ENCODE measurements at regions not wholly inside any gene's neighbourhood (a gene's known extent, or its start where the extent isn't known, plus 50 kb on each side); places are given as distances from the start of the nearest gene placed in this dataset.
"Not testable (repeated sequence)": the region's sequence is repeated elsewhere in the genome, so short reads cannot be mapped to it uniquely, and the experiment has no call there.

GRCh38 chr1:78263459-78263858, 217.7 kb downstream of the GIPC2 start:
- Mint-ChIP-seq H3K27me3 (no peaks in the 10 kb centered on the region), H3K27ac (no peak overlapping the region), H3K9me3 (peaks cover 8% of the 10 kb centered on the region), H3K4me3 (no peak overlapping the region), H3K36me3 (ENCODE audit: low read depth) (no peaks in the 10 kb centered on the region), H3K4me1 (no peaks in the 10 kb centered on the region)
- DNase-seq, result no peak
- intact Hi-C loops (cut with micrococcal nuclease), result no loop called here
- ChIA-PET POLR2A (no interaction called here), CTCF (no interaction called here)
- no peak for ATAC-seq (ENCODE audit: low read depth)
- no peak for TF ChIP-seq CTCF (IDR thresholded peaks at IDR 0.05)

DNA sequence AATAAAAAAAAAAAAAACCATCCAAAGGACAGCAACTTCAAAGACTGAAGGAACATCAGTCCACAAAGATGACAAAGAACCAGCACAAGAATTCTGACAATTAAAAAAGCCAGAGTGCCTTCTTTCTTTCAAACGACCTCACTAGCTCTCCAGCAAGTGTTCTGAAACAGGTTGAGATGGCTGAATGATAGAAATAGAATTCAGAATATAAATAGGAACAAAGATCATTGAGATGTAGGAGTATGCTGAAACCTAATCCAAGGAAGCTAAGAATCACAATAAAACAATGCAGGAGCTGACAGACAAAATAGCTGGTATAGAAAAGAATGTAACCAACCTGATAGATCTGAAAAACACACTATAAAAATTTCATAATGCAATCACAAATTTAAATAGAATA, 218.2 kb downstream of the GIPC2 start:
- CTCF ChIA-PET, result no interaction called here
- Mint-ChIP-seq H3K9me3 (peaks cover 8% of the 10 kb centered on the region), H3K27ac (no peak overlapping the region), H3K27me3 (no peaks in the 10 kb centered on the region), H3K4me1 (no peaks in the 10 kb centered on the region), H3K36me3 (ENCODE audit: low read depth) (no peaks in the 10 kb centered on the region), H3K4me3 (no peak overlapping the region)
- ATAC-seq (ENCODE audit: low read depth) (no peak), DNase-seq (no peak)
- intact Hi-C loops (cut with micrococcal nuclease), result no loop called here
- no peak for TF ChIP-seq CTCF (IDR thresholded peaks at IDR 0.05)
- POLR2A ChIA-PET, result no interaction called here

GRCh38 chr1:78267513-78268218, 221.9 kb downstream of the GIPC2 start:
- intact Hi-C loops (cut with micrococcal nuclease), result no loop called here
- POLR2A ChIA-PET, result no interaction called here
- CTCF ChIA-PET, result no interaction called here
- TF ChIP-seq CTCF (IDR thresholded peaks at IDR 0.05), result no peak
- no peaks in the 10 kb centered on the region for H3K4me1 Mint-ChIP-seq
- no peaks in the 10 kb centered on the region for H3K27me3 Mint-ChIP-seq
- peaks cover 8% of the 10 kb centered on the region for H3K9me3 Mint-ChIP-seq
- no peak overlapping the region for H3K4me3 Mint-ChIP-seq
- ATAC-seq (ENCODE audit: low read depth), result no peak
- DNase-seq, result no peak
- H3K27ac Mint-ChIP-seq, result no peak overlapping the region
- H3K36me3 Mint-ChIP-seq (ENCODE audit: low read depth), result no peaks in the 10 kb centered on the region

DNA sequence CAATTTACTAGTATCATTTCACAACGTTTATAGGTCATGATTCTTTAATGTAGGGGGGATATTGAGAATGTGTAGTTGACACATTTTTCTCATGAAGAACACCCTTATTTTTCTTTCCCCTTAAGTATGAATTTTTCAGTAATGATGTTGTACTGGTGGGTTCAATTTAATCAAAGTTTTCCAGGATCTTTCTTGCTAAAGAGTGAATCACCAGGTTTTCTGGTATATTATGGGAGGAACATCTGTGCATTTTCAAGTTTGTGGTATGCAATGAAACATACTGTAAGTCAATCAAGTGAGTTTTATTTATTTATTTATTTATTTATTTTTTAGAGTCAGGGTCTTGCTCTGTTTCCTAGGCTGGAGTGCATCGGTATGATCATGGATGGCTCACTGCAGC, 221.2 kb upstream of the PTGFR start:
- no peak overlapping the region for H3K4me3 Mint-ChIP-seq
- no peak for TF ChIP-seq CTCF (IDR thresholded peaks at IDR 0.05)
- H3K9me3 Mint-ChIP-seq, result peaks cover 8% of the 10 kb centered on the region
- H3K36me3 Mint-ChIP-seq (ENCODE audit: low read depth), result no peaks in the 10 kb centered on the region
- no peaks in the 10 kb centered on the region for H3K27me3 Mint-ChIP-seq
- ChIA-PET CTCF (no interaction called here), POLR2A (no interaction called here)
- DNase-seq (no peak), ATAC-seq (ENCODE audit: low read depth) (no peak)
- no peaks in the 10 kb centered on the region for H3K4me1 Mint-ChIP-seq
- intact Hi-C loops (cut with micrococcal nuclease), result no loop called here
- no peak overlapping the region for H3K27ac Mint-ChIP-seq

DNA sequence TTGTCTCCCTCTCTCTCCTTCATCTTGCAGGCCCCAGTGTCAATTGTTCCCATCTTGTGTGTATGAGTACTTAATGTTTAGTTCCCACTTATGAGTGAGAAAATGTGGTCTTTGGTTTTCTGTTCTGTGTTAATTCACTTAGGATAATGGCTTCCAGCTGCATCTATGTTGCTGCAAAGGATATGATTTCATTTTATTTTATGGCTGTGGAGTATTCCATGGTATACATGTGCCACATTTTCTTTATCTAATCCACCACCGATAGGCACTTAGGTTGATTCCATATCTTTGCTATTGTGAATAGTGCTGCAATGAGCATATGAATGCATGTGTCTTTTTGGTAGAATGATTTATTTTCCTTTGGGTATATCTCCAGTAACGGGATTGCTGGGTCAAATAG, 219.4 kb upstream of the PTGFR start:
- H3K27me3 Mint-ChIP-seq; H3K27ac Mint-ChIP-seq; CTCF ChIA-PET; intact Hi-C loops (cut with micrococcal nuclease); H3K36me3 Mint-ChIP-seq (ENCODE audit: low read depth); H3K9me3 Mint-ChIP-seq; POLR2A ChIA-PET; H3K4me1 Mint-ChIP-seq; DNase-seq; ATAC-seq (ENCODE audit: low read depth); H3K4me3 Mint-ChIP-seq: not testable (repeated sequence)

DNA sequence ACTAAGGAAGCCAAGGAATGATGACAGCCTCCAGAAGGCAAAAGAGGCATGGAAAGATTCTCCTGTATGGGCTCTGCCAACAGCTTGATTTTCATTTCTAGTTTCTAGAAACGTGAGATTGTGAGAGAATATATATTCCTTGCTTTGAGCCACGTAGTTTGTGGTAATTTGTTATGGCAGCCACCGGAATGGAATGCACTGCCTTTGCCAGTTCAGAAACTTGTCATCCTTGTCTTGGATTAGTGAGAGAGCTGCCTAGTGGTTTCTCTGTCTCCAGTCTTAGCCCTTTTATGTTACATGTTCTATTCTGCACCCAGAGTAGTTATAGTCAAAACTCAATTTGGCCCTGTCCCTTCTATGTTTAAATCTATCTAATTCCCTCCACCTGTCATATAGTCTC, 216.0 kb upstream of the PTGFR start:
- Mint-ChIP-seq H3K36me3 (ENCODE audit: low read depth) (no peaks in the 10 kb centered on the region), H3K27ac (no peak overlapping the region), H3K9me3 (no peaks in the 10 kb centered on the region), H3K4me1 (no peaks in the 10 kb centered on the region), H3K4me3 (no peak overlapping the region), H3K27me3 (no peaks in the 10 kb centered on the region)
- intact Hi-C loops (cut with micrococcal nuclease), result no loop called here
- POLR2A ChIA-PET, result no interaction called here
- no peak for TF ChIP-seq CTCF (IDR thresholded peaks at IDR 0.05)
- ATAC-seq (ENCODE audit: low read depth) (no peak), DNase-seq (no peak)
- CTCF ChIA-PET, result interaction anchor here (0.7 kb wide), 1 partner anchor 566 kb away, joined by 3 read pairs; no protein-coding TSS in a partner anchor
